HG02759 (cell line): ENCODE measurements at regions not wholly inside any gene's neighbourhood (a gene's known extent, or its start where the extent isn't known, plus 50 kb on each side); places are given as distances from the start of the nearest gene placed in this dataset.

Experiments used
- ATAC-seq: cut with Tn5 transposase; IDR thresholded peaks from one replicate; pipeline ENCODE4 v1.9.1; 2021; ENCODE audit warnings: mild to moderate bottlenecking, moderate library complexity; ENCODE audit not compliant: unreplicated experiment

DNA sequence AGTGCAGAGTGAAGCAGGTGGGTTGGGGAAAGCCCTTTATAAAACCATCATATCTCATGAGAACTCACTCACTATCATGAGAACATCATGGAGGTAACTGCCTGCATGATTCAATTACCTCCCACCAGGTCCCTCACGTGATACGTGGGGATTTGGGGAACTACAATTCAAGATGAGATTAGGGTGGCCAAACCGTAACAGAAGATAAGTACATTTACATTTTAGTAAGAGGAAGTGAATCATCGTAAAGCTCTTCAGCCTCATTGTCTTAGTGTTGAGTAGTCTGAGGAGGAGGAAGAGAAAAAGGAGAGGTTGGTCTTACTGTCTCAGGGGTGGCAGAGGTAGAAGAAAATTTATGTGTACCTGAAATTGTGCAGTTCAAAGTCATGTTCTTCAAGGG lies 1053.4 kb upstream of the ADGRL4 start:
- no peak for ATAC-seq

DNA sequence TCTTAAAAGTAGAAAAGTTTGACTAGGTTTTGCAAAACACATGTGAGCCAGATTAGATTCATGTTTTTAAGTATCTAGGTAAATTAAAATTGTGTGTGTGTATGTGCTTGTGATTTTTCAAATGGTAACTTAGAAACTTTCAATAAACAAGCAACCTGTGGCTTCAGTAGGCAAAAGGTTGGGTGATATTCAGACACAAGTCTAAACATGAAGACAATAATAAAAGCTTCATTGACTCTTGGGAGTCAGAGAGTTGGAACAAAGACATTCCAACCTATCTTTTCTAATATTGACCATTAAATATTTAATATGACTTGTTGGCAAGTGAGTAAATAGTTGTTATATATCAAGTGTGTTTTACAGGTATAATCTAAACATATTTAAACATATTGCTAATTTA lies 1049.6 kb upstream of the ADGRL4 start:
- no peak for ATAC-seq

DNA sequence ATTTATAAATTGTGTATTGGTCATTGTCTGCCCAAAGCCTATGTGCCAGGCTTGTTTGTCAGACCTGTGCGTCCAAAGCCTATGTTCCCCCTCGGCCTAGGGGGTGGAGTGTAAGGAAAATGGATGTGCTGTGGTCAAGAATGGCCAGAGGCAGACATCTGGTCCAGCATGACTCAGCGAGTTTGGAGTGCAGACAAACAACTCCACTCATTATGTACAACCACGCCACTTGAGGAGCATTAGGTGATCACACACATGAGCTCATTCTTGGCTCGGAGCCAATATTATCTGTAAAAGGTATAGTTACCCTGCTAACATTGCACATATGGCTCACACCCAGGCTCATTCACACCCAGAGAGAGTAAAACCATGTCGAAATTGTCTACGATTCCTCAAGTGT lies 1047.6 kb upstream of the ADGRL4 start:
- no peak for ATAC-seq

DNA sequence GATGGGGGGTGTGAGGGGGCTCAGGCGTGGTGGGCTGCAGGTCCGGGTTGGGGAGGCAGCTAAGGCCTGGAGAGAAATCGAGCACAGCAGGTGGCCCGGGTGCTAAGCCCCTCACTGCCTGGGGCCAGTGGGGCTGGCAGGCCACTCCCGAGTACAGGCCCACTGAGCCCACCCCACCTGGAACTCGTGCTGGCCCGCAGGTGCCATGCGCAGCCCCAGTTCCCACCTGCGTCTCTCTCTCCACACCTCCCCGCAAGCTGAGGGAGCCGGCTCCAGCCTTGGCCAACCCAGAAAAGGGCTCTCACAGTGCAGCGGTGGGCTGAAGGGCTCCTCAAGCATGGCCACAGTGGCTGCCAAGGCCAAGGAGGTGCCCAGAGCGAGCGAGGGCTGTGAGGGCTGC lies 1047.1 kb upstream of the ADGRL4 start:
- ATAC-seq: no peak

DNA sequence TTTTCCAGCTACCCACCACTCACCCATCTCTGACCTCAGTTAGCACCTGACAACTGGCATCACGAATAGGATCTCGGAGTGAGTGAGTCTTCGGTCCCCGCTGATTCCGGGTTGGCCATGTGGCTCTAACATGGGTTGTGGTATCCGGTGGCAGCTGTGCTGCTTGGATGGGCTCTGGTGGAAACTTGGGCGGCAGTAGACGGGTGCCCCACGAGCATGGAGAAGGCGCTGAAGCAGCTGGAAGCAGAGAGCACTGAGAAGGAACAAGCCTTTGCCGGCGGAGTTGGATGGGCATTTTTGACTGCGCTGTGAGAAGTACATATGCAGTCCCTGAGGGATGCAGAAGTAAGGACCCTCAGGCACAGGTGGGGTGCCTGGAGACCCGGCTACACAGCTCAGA lies 1044.0 kb upstream of the ADGRL4 start:
- no peak for ATAC-seq

DNA sequence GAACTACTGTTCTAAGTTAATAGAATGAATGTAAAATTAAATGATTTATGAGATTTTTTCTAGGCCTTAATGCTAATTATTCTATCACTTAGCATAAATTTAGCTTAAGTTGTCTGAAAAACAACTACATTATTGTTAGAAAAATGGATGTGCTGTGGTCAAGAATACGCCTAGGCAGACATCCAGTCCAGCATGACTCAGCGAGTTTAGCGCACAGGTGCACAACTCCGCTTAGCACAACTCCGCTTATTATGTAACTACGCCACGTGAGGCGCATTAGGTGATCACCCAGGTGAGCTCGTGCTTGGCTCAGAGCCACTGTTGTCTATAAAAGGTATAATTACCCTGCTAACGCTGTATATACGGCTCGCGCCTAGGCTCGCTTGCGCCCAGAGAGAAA lies 1043.6 kb upstream of the ADGRL4 start:
- ATAC-seq: no peak

DNA sequence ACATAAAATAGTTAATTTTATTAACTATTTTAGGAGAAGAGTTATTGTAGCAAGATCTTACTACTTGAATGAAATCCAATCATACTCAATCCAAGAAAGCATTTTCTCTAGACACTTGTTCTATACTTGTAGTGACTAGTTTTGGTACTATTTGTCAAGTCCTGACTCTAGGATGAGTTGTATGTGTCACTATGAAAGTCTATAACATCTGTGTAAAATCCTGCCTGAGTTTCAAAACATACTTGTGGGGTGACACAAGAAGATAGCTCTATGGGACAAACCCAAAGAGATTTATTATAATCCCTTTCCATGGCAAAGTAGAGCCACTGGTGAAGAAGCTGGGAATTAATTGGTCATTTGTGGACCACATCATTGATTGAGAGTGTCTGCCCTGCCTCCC lies 1042.2 kb upstream of the ADGRL4 start:
- no peak for ATAC-seq

DNA sequence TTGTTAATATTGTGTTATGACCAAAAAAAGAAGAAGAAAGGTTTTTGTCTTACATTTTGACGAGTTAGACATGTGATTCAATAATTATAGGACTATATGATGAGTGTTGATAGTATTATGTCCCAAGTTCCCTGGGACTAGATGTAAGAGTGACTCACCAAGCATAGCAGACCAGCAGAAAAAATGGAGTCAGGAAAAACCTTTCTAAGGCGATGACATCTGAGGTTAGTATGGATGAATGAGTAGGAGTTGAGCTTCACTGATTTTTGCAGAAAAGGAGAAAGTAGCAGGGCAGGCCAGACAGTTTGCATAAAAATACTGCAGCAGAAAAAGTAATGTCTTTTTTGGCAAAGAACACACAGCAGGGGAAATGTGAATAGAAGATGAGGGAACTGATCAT lies 1041.3 kb upstream of the ADGRL4 start:
- ATAC-seq: no peak

DNA sequence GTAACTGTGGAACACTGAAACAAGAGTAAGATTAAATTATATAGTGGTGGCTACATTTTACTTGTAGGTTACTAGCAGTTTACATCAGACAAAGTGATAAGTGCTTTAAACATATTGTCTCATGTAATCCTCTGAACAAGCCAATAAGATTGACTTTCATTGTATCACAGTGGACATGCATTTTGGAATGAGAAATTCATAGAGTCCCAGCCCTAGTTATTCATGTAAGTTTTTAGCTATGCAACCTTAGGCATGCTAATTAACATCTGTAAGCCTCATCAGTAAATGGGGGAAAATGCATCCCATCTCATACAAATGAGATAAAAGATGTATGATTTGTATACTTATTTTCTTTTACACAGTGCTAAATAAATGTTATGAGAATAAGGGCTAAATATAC lies 1038.1 kb upstream of the ADGRL4 start:
- ATAC-seq: no peak

DNA sequence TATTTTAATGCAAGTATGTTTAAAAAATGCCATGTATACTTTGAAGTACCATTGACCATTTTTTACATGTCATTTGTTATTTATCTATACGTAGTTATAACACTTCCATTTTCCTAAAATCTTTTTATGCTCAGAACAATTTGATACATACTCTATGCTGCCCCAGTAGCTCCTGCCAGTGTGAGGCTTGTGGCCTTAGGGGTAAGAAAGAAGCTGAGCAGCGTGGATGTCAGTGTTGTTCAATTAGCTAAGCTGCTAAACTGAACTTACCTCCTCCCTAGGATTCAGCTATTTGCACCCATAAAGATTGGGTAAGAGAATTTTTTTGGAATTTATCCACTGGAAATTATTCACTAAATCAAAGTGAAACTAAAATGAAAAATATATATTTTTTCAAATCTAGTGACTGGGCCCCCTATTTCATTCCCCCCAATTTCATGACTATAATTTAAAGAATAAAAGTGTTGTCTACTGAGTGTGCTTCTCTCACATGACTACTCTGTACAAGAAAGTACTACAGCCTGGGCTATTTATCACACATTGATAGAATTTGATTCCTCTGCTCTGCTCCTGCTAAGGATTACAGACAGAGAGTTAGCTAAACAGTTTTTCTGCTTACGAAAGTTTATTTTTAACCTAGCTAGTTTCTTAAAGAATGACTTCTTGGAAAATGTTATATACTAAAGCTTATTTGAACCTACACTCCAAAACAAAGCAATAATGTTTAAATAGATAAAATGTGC lies 1030.3 kb upstream of the ADGRL4 start:
- no peak for ATAC-seq

DNA sequence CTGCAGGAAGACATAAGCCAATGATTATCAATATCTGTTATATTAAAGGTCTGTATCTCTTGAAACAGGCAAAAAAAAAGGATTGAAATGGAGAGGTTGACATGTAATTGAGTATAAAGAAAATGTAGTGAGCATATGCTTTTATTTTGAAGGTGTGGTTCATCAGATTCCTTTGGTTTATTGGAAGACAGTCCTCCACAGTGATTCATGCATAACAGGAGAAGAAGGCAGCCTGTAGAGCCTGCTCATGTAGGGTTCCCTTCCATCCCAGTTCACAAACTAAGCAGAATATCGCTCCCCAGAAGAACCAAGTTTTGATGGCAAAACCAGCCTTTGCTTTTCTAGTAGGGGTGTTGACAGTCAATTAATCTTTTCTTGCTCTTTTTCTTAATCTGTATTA lies 1016.8 kb upstream of the ADGRL4 start:
- no peak for ATAC-seq

DNA sequence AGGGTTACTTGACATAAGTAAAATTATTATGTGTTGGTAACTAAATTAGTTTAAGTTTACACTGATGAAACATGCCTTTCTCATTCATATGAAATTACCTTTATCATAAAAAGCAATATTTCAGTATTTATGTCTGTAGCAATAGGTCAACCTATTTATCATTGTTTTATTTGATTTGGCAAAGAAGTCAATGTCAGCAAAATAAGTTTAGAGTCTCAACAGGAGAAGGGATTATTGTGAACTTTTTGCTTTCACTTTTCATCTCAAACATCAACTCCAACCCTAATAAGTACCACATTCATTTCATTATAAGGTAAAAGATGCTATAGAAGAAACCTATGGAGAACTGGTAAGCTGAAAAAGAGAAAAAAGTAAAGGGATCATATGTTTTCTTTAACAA lies 1015.4 kb upstream of the ADGRL4 start:
- ATAC-seq: no peak

DNA sequence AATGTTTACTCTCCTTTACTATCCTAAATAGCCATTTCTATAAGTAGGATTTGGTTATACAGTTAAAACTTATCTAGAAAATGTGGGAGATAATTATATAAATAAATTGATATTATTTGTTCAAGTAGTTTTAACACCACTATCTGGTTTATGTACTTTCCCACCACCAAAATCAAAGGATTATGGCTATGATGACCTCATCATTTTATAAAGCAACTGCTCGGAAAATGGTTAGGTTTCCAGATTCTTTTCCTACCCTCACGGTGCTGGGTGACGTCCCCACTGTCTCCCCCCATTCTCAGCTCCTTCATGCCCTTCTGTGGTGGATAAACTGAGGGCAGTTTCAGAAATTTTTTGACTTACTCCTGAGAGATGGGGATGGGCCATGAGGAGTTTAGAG lies 1011.8 kb upstream of the ADGRL4 start:
- no peak for ATAC-seq

DNA sequence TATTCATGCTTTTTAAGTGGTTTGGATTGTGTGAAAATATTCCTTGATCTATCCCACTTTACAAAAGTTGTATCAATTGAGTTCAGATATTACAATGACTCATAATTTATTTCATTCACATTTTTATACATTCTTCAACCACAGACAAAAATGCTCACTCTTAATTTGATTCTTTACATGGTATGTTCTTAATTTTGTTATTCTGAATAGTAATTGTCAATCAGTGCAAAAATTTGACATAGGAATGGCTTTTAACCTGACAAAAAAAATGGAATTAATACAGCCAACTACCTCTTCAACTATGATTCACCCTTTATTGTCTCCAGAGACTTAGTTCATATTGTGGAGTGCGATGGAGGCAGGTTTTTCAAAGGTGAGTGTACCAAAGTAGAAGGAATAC lies 1002.4 kb upstream of the ADGRL4 start:
- ATAC-seq: no peak

DNA sequence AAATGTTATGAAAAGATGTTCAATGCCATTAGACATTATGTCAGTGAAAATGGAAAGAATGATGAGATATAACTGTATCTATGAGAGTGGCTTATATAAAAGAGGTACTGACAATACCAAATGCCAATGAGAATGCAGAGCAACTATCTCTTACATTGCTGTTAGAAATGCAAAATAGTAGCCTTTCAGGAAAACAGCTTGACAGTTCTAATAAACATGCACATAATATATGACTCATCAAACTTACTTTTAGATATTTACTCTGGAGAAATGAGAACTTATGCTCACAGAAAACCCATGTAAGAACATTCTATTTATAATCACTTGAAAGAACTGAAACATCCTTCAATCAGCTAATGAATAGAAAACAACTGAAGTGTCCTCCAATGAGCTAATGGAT lies 996.7 kb upstream of the ADGRL4 start:
- no peak for ATAC-seq

DNA sequence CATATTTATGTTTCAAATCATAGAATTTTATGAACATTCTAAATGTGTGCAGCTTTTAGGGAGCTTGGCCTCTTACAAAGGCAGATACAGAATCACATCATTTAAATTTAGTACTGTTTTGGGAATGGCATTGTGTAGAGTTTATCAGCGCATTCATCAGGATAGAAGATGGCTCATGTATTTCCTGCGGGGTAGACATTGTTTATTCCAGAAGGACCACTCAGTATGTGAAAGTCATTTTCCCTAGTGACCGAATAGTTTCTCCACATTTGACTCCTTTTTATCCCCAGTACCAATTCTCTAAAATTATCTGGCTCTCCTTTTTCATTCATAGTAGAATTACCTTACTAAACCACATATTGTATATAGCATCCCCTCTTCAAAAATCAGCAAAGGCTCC lies 981.9 kb upstream of the ADGRL4 start:
- no peak for ATAC-seq

DNA sequence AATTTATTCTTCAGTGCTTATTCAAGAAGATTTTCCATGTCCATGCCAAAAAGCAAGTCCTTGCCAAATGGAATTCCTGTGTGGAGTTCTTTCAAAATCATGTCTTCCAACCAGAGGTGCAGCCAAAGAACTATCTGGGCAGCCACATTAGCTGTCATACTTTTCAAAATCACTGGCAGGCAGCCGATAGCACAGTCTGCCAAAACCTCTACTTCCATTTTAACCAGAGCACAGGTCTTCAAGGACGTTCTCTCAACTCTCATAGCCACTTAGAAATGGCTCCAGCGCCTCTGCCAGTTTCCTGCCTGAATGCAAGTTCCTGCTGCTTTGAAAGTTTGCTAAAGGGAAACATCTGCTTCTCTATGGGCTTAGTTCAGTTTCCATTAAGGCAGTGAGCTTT lies 975.7 kb upstream of the ADGRL4 start:
- ATAC-seq: no peak

DNA sequence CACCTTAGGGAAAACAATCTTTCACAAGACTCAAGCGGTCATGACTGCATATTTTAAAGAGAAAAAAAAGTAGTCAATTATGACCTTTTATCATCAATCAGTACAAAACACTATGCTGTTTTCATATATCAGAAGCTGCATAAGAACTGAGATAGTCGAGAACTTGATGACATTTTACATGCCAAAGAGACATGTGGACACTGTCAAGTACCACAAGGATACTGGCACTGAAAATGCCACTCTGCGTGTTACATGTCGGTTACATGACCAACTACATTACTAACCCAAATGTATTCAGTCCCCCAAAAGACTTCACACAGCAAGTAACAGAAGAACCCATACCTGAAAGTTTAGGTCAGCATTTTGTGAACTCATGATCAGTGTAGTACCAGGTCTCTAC lies 975.0 kb upstream of the ADGRL4 start:
- ATAC-seq: no peak

DNA sequence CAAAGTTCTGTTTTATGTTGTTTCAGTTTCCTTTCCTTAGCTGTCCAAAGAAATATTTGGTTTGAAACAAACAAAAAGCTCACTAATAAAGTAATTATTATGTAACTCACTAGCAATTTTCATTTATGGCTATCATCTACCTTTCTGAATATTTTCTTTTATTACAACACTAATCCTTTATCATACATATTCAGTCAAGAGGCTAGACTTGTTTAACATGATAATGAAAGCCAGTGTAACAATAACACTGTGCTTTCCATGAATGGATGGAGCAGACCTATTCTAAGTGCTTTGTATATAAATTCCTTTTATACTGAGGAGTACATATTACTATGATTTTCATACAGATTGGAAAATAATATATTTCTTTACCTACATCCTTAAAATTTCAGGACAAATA lies 972.8 kb upstream of the ADGRL4 start:
- no peak for ATAC-seq

DNA sequence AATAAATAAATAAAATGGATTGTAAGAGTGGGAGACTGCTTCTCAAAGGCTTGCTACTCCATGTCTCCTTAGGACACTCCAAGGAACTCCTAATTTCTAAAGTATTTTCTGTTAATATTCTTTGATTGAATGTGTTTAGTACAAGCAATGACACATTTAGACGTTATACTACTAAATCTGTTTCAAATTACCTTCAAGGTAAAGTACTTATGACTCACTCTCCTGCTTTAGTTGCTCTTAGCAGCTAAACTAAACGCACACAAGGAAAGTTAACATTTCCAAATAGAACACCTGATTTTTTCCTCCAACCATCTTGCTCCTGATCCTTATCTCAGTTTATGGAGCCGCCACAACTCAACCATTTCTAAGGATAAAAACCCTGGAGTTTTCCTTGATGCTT lies 969.8 kb upstream of the ADGRL4 start:
- no peak for ATAC-seq

DNA sequence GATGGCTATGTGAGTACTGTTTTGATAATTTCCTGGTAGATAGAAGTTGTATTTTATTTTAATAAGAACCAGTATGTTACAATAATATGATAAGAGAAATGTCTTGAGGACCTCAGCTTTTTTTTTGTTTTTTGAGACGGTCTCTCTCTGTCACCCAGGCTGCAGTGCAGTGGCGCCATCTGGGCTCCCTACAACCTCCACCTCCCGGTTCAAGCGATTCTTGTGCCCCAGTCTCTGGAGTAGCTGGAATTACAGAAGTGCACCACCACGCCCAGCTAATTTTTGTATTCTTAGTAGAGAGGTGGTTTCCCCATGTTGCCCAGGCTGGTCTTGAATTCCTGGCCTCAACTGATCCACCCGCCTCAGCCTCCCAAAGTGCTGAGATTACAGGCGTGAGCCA lies 968.1 kb upstream of the ADGRL4 start:
- ATAC-seq: no peak

DNA sequence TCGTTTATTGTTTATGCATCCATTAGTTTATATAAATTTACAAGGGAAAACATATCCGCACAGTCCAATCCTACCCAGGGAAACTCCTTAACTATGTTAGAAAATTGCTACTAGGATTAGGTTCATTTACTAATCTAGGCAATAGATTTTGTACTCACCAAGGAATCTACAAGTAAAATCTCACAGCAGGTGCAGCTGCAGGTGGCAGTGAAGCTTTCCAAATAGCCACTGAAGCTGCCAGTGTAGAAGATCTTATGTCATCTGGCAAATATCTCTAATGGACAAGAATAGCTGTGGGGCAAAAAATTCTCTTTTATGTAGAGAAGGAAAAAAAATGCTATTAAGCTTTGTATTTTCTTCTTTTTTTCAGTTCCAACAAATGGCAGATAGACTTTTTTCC lies 963.4 kb upstream of the ADGRL4 start:
- ATAC-seq: no peak

DNA sequence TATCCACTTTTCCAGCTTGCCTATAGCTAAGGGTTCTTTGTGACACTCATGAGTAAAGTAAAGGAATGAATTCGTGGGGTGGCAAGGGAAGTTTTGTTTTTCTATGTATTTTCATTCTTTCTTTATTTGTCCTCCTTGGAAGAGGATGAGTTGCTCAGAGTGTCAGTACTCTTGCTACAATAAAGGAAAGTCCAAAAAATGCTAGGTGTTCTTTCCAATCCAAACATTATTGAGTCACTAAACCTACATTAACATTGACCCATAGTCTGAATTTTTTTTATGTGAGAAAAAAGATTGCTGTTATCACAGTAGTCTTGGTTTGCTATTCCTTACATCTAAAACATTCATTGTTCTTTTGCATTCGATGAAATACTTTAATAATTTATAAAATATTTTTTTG lies 959.9 kb upstream of the ADGRL4 start:
- no peak for ATAC-seq

DNA sequence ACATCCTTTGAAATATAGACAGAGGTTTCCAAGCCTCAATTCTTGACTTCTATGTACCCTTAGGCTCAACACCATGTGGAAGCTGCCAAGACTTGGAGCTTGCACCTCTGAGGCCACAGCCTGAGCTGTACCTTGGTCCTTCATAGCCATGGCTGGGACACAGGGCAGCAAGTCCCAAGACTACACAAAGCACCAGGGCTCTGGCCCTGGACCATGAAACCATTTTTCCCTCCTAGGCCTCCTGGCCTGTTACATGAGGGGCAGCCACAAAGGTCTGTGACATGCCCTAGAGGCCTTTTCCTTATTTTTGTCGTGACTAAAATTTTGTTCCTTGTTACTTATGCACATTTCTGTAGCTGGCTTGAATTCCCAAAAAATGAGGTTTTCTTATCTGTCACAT lies 953.1 kb upstream of the ADGRL4 start:
- no peak for ATAC-seq
